ENCODE measurements at regions not wholly inside any gene's neighbourhood (a gene's known extent, or its start where the extent isn't known, plus 50 kb on each side); places are given as distances from the start of the nearest gene placed in this dataset.

- Mint-ChIP-seq H3K27me3 (ENCODE audit: low read depth) (no peaks in the 10 kb centered on the region), H3K9me3 (peaks cover 53% of the 10 kb centered on the region), H3K4me3 (no peak overlapping the region), H3K27ac (no peak overlapping the region), H3K36me3 (peaks cover 37% of the 10 kb centered on the region), H3K4me1 (no peaks in the 10 kb centered on the region)
- ChIA-PET CTCF (no interaction called here), POLR2A (no interaction called here)
- ATAC-seq (no peak), DNase-seq (ENCODE audit: low spot score) (no peak)
- no peak for TF ChIP-seq TEAD1 (CRISPR knock-in tag; IDR thresholded peaks at IDR 0.05)
- no peak for TF ChIP-seq PREB (CRISPR knock-in tag; IDR thresholded peaks at IDR 0.05; ENCODE audit: borderline replicate concordance)
- TF ChIP-seq IRF1 (CRISPR knock-in tag; IDR thresholded peaks at IDR 0.05), result no peak
- no peak for TF ChIP-seq AFF4 (CRISPR knock-in tag; IDR thresholded peaks at IDR 0.05; ENCODE audit: borderline replicate concordance)
- TF ChIP-seq E2F5 (CRISPR knock-in tag; IDR thresholded peaks at IDR 0.05), result no peak
- TF ChIP-seq MLX (CRISPR knock-in tag; IDR thresholded peaks at IDR 0.05), result no peak
- TF ChIP-seq PRRX2 (CRISPR knock-in tag; IDR thresholded peaks at IDR 0.05), result no peak
- TF ChIP-seq ETV6 (CRISPR knock-in tag; IDR thresholded peaks at IDR 0.05), result no peak
- no peak for TF ChIP-seq TP53 (CRISPR knock-in tag; IDR thresholded peaks at IDR 0.05)
- TF ChIP-seq NFYB (CRISPR knock-in tag; conservative IDR thresholded peaks at IDR 0.05; ENCODE audit: low read depth), result no peak
- TF ChIP-seq ZNF138 (CRISPR knock-in tag; conservative IDR thresholded peaks at IDR 0.05), result no peak
- TF ChIP-seq RELA (CRISPR knock-in tag; IDR thresholded peaks at IDR 0.05; ENCODE audit: borderline replicate concordance), result no peak
- no peak for TF ChIP-seq CTCF (IDR thresholded peaks at IDR 0.05)
Observed at GRCh38 chr6:71551798-71552197, 263.2 kb downstream of the OGFRL1 start.

- Mint-ChIP-seq H3K4me1 (no peaks in the 10 kb centered on the region), H3K27me3 (ENCODE audit: low read depth) (no peaks in the 10 kb centered on the region; the same call in 1 of the 2 replicates), H3K4me3 (no peak overlapping the region), H3K36me3 (peaks cover 74% of the 10 kb centered on the region), H3K27ac (no peak overlapping the region), H3K9me3 (peaks cover 92% of the 10 kb centered on the region)
- DNase-seq (ENCODE audit: low spot score) (no peak), ATAC-seq (no peak)
- ChIA-PET CTCF (no interaction called here), POLR2A (no interaction called here)
- TF ChIP-seq PRRX2 (CRISPR knock-in tag; IDR thresholded peaks at IDR 0.05) (no peak), AR (CRISPR knock-in tag; IDR thresholded peaks at IDR 0.05) (no peak), ATF2 (CRISPR knock-in tag; IDR thresholded peaks at IDR 0.05; ENCODE audit: borderline replicate concordance, low read depth) (no peak), MXD4 (CRISPR knock-in tag; IDR thresholded peaks at IDR 0.05; ENCODE audit: borderline replicate concordance) (no peak), JAZF1 (CRISPR knock-in tag; IDR thresholded peaks at IDR 0.05) (no peak), NFATC4 (CRISPR knock-in tag; IDR thresholded peaks at IDR 0.05) (no peak), ZNF512 (CRISPR knock-in tag; IDR thresholded peaks at IDR 0.05; ENCODE audit: borderline replicate concordance) (no peak)
Observed at GRCh38 chr6:71556141-71556540, 267.5 kb downstream of the OGFRL1 start.
